ENCODE measurements at regions not wholly inside any gene's neighbourhood (a gene's known extent, or its start where the extent isn't known, plus 50 kb on each side); places are given as distances from the start of the nearest gene placed in this dataset.
"Not testable (repeated sequence)": the region's sequence is repeated elsewhere in the genome, so short reads cannot be mapped to it uniquely, and the experiment has no call there.

DNA sequence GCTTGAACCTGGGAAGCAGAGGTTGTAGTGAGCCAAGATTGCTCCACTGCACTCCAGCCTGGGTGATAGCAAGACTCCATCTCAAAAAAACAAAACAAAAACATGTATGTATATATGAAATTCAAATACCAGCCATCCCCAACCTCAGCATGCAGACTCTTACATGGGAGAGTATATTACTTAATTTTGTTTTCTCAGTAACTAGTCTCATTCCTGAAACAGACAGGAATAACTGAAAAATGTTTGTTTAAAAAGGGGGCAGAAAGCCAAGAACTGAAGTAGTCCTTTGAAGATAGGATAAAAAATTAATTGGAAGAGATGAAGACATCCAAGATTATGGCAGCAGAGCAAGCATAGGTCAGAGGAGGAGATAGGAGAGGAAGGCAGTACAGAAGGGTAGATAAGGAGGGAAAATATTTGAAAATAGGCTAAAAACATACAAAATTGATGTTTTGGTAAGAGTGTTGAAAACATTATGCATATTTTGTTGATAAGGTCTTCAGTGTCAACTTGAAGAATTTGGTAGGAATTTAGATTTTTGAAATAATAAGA, 309.9 kb downstream of the MAT2B start:
- TF ChIP-seq GATA1 (IDR thresholded peaks at IDR 0.05; ENCODE audit: low read depth, low read length) (no peak), POLR2A (IDR thresholded peaks at IDR 0.05; ENCODE audit: low read length) (no peak)
- no peak for DNase-seq

DNA sequence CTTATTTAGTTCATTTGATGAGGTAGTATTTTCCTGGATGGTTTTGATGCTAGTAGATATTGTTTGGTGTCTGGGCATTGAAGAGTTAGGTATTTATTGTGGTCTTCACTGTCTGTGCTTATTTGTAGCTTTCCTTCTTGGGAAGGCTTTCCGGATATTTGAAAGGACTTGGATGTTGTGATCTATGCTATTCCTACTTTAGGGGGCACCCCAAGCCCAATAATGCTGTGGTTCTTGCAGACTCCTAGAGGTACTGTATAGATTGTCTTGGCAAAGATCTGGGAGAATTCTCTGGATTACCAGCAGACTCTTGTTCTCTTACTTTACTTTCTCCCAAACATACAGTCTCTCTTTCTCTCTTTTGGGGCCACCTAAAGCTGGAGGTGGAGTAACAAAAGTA, 315.7 kb downstream of the MAT2B start:
- TF ChIP-seq POLR2A (IDR thresholded peaks at IDR 0.05; ENCODE audit: low read length) (no peak), GATA1 (IDR thresholded peaks at IDR 0.05; ENCODE audit: low read depth, low read length) (no peak)
- no peak for DNase-seq

DNA sequence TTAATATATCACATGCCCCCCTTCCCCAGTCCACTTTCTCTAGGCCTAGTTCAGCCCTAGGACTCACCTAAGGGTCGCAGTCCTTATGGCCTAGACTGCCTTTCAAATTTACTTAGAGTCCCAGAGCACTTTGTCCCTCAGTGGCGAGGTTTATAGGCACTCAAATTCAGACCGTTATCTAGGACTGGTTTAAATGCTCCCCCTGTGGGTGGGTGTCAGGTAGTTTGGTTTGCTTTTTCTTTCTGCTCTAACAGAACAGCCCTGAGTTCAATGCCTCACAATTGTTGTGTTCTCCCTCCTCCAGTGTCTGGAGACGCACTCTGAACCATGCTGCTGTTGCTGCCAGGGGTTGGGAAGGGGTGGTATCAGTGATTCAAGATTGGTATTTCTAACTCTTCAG, 317.1 kb downstream of the MAT2B start:
- no peak for TF ChIP-seq POLR2A (IDR thresholded peaks at IDR 0.05; ENCODE audit: low read length)
- no peak for DNase-seq

DNA sequence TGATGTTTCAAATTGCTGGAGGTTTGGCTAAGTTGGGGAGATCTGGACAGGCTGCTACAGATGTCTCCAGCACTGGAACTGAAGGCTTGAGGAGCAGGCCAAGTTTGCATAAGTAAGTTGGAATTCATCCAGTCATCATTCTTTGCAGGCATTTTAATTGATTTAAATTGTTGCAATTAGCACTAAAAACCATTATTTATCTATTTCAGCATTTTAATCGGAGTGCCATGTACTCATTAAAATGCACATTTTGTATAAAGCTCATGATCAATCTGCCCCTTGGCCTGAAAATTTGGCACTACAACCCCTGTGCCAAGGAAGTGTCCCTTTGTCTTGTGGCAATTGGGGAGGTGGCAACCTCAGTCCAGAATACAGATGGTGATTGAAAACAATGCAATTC, 320.2 kb downstream of the MAT2B start:
- no peak for DNase-seq

DNA sequence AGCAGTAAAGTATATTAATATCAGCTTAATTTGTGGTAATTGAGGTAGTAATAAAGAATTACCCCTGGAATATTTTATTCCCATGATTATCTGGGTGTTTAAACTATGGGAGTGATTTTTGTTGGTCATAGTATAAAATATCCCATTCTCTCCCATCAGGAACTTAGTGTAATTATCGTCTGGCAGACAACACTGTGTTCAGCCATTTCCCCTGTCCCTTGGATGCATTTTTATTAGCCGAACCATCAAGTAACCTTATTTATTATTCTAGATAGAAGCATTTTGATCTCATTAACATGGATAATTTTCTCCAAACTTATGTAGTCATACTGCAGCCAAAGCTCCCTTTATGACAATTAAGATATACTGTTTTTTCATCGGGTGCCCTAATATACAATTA, 320.8 kb downstream of the MAT2B start:
- TF ChIP-seq POLR2A (IDR thresholded peaks at IDR 0.05; ENCODE audit: low read length) (no peak), GATA1 (IDR thresholded peaks at IDR 0.05; ENCODE audit: low read depth, low read length) (no peak)
- DNase-seq = no peak

More for the DNA sequence above, 320.2 kb downstream of the MAT2B start:
- TF ChIP-seq POLR2A (IDR thresholded peaks at IDR 0.05; ENCODE audit: low read length) = no peak

DNA sequence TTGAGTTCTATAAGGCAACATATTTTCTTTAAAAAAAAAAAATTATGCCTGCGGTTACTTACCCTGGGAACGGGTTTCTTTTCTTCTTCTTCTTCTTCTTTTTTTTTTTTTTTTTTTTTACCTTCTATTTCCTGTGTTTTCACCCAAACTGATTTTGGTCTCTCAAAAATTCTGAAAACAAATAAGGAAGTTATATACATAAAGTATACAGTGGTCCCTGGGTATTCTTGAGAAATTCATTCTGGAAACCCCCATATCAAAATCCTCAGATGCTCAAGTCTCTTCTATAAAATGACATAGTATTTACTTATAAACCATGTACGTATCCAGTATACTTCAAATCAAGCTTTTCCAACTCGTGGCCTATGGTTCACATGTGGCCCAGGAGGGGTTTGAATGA, 326.7 kb downstream of the MAT2B start:
- no peak for DNase-seq
- TF ChIP-seq GATA1 (IDR thresholded peaks at IDR 0.05; ENCODE audit: low read depth, low read length) (no peak), POLR2A (IDR thresholded peaks at IDR 0.05; ENCODE audit: low read length) (no peak)

DNA sequence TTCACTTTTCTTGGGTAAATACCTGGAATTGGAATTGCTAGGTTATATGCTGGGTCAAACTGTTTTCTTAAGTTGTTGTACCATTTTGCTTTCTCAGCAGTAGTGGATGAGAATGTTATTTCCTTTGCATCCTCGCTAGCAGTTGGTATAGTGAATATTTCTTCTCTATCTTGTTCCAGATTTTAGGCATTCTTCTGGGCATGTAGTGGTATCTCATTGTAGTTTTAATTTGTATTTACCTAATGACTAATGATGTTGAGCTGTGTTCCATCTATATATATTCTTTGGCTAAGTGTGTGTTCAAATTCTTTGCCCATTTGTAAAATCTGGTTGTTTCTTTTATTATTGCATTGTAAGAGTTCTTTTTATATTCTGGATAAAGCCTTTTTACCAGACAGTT, 333.3 kb downstream of the MAT2B start:
- DNase-seq = no peak
- TF ChIP-seq POLR2A (IDR thresholded peaks at IDR 0.05; ENCODE audit: low read length) (no peak), GATA1 (IDR thresholded peaks at IDR 0.05; ENCODE audit: low read depth, low read length) (no peak)

DNA sequence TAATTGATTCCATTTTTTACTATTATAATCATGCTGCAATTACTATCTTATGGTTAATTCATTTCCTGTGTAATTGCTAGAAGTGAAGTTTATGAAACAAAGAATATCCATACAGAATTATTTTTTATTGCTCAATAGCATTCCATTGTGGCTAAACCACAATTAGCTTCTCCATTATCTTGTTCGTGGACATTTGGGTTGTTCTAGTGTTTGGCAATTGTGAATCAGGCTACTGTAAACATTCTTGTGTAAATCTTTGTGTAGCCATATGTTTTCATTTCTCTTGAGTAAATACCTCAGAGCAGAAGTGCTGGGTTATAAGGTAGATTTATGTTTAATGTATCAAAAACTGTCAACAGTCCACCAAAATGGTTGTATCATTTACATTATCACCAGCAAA, 341.1 kb downstream of the MAT2B start:
- DNase-seq = no peak

DNA sequence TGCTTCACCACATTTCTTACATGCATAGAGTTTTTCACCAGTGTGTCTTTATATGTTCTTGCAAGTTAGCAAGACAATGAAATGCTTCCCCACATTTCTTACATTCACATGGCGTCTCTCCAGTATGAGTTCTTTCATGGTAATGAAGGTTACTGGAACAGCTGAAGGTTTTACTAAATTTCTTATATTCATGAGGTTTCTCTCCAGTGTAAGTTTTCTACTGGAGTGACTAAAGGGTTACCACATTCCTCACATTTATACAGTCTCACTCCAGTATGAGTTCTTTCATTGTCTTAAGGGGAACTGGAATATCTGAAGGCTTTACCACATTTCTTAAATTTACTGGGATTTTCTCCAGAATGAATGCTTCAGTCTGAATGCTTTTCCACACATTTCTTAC, 350.3 kb downstream of the MAT2B start:
- TF ChIP-seq GATA1 (IDR thresholded peaks at IDR 0.05; ENCODE audit: low read depth, low read length) (no peak), POLR2A (IDR thresholded peaks at IDR 0.05; ENCODE audit: low read length) (no peak)
- no peak for DNase-seq

More for the DNA sequence above, 341.1 kb downstream of the MAT2B start:
- TF ChIP-seq GATA1 (IDR thresholded peaks at IDR 0.05; ENCODE audit: low read depth, low read length) = no peak
- TF ChIP-seq POLR2A (IDR thresholded peaks at IDR 0.05; ENCODE audit: low read length) = no peak

DNA sequence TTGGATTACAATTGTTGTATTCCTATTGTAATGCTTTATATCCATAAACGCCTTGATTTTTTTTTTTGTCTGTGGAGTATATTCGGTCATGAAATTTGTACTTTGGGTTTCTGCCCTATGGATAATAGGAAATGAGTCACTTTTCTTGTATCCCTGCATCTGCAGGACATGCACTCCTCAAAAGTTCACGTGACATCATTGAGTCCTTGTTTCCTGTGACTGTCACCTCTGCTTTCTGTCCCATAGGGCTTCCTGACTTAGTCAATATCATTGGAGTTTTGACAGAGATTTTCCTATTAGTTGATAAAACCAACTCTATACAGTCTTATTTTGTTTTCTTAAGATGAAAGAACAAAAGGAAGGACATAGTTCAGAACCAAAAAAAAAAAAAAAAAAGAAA, 356.3 kb downstream of the MAT2B start:
- no peak for DNase-seq
- no peak for TF ChIP-seq GATA1 (IDR thresholded peaks at IDR 0.05; ENCODE audit: low read depth, low read length)
- TF ChIP-seq POLR2A (IDR thresholded peaks at IDR 0.05; ENCODE audit: low read length) = no peak

DNA sequence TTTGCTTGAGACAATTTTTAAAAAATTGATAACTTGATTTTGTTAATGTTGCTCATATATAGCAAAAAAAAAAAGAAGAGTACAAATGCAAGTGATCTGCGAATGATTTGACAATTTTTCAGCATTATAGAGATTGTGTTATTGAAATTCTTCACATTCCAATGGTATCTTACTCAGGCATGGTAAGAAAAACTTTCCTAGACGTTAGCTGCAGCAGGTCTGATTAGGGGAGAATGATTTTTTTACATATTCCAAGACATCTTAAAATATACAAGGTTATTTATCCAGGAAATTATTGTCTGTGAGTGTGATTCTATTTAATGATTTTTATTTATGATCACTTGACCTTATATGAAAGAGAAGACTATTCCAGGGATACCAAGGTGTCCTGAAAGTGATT, 361.9 kb downstream of the MAT2B start:
- TF ChIP-seq POLR2A (IDR thresholded peaks at IDR 0.05; ENCODE audit: low read length) = no peak
- TF ChIP-seq GATA1 (IDR thresholded peaks at IDR 0.05; ENCODE audit: low read depth, low read length) = no peak
- DNase-seq = no peak

DNA sequence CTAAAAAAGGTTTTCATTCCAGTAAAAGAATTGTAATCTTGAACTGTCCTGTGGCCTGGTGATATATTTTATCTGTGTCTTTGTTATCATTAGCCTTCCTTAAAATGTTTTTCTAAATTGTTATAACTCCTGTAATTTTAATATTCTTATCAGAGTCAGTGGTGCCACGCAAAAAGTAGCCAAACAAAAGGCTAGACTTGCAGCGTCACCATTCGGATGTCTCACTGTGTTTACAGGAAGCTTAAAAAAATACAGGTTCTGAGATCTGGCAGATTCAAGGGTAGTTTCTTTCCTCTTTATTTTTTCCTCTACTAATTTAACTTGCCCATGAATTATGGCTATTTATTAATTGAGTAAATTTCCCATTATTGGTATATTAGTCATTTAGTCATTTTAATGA, 362.3 kb downstream of the MAT2B start:
- DNase-seq = no peak
- no peak for TF ChIP-seq GATA1 (IDR thresholded peaks at IDR 0.05; ENCODE audit: low read depth, low read length)
- TF ChIP-seq POLR2A (IDR thresholded peaks at IDR 0.05; ENCODE audit: low read length) = no peak

DNA sequence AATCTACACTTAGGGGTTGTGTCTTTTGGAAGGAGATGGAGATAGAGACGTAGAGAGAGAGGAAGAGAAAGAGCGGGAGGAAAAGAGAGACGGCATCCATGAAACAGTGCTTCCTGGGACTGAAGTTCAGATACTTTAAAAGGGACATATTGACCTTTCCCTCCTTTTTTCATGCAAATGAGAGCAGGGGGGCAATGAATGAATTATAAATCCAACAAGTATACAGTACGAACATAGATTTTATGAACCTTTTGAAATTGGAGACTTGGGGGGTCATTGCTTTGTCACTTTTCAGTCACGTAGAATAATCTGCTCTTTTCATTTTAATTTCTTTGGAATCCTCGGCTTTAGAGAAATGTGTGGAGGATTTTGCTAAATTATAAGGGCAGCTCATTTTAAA, 364.2 kb downstream of the MAT2B start:
- no peak for TF ChIP-seq GATA1 (IDR thresholded peaks at IDR 0.05; ENCODE audit: low read depth, low read length)
- no peak for TF ChIP-seq POLR2A (IDR thresholded peaks at IDR 0.05; ENCODE audit: low read length)
- DNase-seq = no peak

DNA sequence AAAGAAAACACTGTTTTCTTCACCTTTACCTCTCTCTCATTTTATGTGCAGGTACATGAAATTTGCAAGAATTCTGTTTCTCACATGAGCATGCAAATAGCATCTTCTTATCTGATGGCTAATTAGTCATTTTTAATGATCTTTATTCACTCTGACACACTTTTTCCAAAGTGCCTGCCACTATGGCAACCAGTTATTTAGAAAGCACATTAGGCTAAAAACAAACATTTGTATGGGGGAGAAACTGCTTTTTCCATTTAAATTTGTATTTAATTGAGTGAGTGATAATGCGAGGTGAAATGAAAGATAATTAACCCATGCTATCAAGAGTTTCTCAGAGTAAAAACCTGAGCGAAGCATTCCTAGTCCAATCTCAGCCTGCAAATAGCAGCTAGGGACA, 365.0 kb downstream of the MAT2B start:
- no peak for DNase-seq
- no peak for TF ChIP-seq POLR2A (IDR thresholded peaks at IDR 0.05; ENCODE audit: low read length)
- TF ChIP-seq GATA1 (IDR thresholded peaks at IDR 0.05; ENCODE audit: low read depth, low read length) = no peak

DNA sequence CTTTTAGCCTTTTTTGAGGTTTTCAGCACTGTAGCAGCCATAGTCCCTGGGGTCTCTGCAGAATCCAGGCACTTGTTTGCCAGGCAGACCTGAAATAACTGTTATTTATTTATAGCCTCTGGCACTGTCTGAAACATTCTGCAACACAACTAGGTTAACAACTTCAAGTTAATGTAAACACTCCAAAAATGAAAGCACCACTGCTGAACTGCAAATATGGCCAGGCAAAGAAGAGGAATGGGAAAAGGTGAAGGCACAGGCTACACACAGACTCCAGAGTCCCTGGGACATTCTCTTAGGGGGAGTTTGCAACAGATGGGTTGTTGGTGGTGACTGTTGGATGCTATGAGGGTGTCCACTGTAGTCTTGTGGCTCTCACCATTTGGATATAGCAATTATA, 369.0 kb downstream of the MAT2B start:
- TF ChIP-seq GATA1 (IDR thresholded peaks at IDR 0.05; ENCODE audit: low read depth, low read length) (no peak), POLR2A (IDR thresholded peaks at IDR 0.05; ENCODE audit: low read length) (no peak)
- DNase-seq = no peak

DNA sequence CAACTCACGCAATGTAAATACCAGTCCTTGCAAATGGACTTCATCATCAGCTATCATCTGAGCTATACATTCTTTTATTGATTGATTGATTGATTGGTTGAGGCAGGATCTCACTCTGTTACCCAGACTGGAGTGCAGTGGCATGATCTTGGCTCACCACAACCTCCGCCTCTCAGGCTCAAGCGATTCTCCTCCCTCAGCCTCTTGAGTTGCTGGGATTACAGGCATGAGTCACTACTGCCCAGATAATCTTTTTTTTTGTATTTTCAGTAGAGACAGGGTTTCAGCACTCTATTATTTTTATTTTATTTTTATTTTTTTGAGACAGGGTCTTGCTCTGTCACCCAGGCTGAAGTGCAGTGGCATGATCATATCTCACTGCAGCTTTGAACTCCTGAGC, 369.5 kb downstream of the MAT2B start:
- not testable (repeated sequence) for DNase-seq
